ENCODE measurements at regions not wholly inside any gene's neighbourhood (a gene's known extent, or its start where the extent isn't known, plus 50 kb on each side); places are given as distances from the start of the nearest gene placed in this dataset.

DNA sequence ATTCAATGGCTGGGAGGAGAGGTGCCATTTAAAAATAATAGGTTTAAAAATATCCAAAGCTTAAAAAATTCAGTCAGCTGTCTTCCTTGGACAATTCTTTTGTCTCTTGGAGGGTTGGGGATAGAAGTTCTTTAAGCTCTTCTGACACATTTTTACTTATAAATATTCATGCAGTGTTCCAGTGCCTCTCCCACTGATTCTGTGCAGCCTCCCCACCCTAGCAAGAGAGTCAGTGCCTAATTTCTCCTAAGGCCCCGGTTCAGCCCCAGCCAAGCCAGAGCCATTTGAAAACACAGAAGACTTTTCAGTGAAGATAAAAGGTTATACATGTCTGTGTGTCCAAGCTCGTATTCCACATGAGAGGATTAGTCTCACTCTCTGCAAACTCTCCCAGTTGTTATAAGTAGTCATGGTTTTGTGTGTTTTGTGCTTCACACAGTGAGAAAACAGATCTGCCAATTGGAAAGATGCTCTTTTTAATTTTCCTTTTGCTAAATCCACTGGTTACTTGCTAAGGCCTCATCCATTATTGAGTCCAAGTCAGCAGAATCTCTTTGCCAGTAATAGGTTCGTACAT is 141.3 kb downstream of the CD47 start:
- TF ChIP-seq CTCF (IDR thresholded peaks at IDR 0.05) (no peak), POLR2AphosphoS5 (IDR thresholded peaks at IDR 0.05; ENCODE audit: low read depth, low read length) (no peak), SIN3A (IDR thresholded peaks at IDR 0.05; ENCODE audit: borderline replicate concordance, insufficient read depth, low read depth, low read length) (no peak), REST (IDR thresholded peaks at IDR 0.05; ENCODE audit: insufficient read depth in 1 of 2, low read depth in 2 of 2, low read length in 1 of 2) (no peak), TCF7L2 (IDR thresholded peaks at IDR 0.05; ENCODE audit: low read depth, low read length) (no peak)

All from Panc1 (cell line).